ENCODE measurements at regions not wholly inside any gene's neighbourhood (a gene's known extent, or its start where the extent isn't known, plus 50 kb on each side); places are given as distances from the start of the nearest gene placed in this dataset.

DNA sequence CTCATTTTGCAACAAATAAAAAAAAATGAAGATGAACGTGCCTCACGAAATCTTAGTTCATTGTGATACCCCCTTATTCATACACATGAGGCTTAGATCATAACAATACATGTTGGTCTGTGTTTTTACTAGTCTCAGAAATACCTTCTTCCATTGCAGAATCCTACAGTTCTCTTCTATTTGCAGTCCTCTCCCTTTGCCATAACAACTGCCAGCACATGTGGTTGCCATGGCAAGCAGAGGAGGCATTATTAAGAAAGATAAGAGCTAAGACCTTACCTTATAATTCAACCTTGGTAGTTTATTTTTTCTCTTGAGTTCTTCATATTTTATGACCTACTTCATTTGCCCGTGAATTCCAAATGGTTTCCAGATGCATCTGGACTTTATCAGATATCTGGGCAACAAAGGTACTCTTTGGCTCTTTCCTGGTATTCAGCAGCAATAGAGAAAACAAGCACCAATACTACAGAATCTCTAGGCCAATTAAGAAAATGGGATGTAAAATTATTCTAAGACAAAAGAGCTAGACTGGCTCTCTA is 524.0 kb downstream of the CMPK2 start:
- no peak for DNase-seq

DNA sequence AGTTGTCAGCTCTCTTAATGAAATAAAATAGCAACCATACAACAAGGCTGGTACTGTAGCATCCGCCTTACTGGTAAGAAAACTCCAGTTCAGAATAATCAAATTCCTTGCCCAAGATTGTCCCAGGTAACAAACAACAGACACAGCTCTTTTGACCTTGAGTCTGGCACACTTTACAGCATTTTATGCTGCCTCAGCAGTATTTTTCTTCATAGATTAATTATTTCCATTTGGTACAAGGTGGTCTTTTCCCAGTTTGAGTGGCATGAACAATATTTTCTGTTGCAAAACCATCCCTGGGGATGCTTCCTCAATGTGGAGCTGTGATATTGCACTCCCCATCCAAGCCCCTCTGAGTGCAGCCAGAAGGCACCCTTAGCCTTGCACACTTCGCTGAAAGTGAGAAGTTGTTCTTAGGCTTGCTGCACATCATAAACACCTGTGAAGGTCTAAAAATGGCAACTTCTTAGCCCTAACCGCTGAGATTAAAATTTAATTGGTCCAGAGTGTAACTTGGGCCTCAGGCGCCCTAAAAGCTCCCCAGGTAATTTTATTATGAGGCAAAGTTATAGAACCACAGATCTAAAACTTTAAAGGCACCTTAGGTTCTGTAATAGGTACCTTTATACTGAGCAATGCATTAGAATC is 523.3 kb downstream of the CMPK2 start:
- no peak for DNase-seq

DNA sequence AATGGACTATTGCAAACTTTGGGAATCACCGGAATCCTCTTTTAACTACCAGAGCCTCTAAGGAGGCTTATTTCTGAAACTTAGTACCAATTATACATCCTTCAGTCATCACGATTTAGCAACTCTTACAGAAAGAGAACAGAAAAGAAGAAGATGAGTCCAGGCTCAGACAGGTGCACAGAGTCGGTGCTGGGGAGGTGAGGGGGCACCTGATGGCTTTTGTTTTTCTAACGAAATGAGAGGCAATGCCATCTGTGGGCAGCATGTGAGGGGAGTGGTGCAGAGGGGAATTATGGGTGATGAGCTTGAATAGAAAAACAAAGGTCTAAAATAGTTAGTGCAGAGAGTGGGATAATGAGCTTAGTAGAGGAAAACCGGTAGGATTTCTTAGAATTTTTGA is 522.6 kb downstream of the CMPK2 start:
- no peak for DNase-seq

DNA sequence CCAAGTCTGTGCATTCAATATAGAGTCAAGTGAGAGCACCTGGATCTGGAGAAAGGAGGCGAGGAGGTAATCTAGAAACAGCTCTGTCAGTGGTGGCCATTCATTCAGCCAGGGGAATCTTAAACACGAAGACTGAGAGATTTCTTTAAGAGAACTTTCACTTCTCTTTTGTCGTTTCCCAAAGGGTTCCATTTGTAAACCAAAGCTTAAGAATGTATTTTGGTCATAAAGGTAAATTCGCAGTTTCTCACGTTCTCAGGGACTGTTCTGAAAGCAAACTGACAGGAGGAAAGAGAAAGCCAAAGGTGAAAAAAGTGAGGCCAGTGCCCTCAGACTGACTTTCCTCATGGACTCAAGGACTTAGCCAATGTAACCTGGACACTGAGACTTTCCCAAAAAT is 513.5 kb downstream of the CMPK2 start:
- no peak for DNase-seq

DNA sequence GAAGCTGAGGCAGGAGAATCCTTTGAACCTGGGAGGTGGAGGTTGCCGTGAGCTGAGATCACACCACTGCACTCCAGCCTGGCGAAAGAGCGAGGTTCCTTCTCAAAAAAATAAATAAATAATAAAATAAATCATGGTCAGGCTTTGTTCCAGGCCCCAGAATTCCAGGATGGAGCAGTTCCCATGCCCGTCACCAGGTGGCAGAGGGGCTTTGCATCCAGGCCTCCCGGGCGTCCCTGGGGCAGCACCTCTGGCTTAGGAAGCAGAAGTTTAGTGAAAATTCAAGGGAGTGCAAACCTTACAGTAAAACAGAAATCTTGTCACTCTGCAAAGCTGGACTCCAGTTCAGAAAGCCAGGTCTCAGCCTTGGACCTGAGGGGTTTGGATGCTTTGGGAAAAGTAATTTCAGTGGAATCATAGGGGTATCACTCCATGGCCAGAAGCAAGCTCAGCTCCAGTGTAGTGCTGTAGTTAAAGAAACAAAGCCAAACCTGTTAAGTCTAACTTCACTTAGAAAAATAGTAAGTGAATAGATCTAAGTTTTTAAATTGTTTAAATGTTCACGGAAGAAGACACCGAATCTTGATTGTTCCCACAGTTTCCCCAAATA is 512.7 kb downstream of the CMPK2 start:
- DNase-seq, result peak in 29 of 51 donors; percentile 1 to 60 (median 13)

DNA sequence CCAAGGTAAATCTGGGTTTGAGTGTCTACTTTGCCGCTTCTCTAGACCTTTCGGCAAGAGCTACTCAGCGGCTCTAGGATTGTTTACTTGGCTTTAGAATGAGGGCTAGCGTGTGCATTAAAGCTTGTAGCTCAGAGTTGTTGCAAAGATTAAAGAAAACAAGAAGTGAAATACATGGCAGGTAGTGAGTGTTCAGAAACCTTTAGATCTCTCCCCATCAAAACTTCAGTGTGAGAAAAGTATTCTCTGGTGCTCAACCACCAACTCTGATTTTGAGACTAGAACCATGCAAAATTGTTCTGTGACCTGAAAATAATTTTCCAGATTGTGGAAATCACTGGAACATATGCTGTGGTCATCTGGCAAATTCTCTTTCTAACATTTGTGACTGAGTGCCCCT is 512.0 kb downstream of the CMPK2 start:
- no peak for DNase-seq

DNA sequence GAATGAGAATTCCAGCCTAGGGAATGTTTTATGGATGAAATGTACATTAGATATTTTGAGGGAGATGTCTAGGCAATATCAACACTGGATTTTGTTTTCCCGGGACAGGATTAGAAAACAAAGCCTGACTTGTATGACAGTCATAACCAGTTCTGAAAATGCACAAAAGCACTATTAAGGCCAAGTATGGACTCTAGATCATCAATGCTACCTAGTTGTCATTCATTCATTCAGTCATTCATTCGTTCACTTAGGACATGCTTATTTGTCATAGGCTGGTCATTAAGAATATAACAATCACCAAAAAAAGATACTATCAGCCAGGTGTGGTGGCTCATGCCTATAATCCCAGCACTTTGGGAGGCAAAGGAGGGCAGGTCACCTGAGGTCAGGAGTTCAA is 511.2 kb downstream of the CMPK2 start:
- DNase-seq, result no peak

DNA sequence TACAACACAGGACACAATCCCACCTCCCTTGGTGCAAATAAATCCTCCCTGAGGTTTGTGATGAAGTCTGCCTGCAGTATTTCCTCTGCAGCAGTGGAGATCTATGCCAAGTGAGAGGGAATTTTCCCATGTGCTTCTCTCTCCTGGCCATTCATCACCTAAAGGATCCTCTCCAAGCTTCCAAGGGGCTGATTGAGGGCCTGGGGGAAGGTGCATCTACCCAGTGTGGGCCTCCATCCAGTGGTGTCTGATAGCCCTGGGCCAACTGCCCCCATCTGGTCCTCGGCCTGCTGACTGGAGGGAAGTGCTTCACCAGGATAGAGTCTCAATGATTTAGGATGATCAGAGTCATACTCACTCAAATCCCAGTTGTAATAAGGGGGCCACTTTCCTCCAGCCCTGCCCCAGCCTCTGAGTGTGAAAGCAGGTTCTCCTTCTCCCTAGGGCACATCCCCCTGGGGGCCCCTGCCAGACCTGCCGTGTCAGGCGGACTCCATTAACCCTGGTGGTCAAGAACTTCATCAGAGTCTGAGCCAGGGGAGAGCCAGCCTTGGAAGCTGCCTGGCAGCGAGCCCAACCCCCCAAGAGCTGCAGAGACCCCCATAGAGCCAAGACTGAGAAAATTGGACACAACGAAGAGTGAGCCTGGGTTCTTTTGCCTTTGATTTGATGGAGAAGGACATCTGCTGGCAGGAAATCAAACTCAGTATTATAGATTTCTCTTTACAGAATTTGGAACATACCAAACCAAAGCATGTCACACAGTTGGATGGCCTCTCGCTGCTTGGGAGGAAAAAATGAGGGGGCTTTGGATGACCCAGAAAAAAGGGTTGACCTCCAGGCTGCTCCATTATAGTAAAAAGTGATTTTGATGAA is 509.6 kb downstream of the CMPK2 start:
- no peak for DNase-seq

DNA sequence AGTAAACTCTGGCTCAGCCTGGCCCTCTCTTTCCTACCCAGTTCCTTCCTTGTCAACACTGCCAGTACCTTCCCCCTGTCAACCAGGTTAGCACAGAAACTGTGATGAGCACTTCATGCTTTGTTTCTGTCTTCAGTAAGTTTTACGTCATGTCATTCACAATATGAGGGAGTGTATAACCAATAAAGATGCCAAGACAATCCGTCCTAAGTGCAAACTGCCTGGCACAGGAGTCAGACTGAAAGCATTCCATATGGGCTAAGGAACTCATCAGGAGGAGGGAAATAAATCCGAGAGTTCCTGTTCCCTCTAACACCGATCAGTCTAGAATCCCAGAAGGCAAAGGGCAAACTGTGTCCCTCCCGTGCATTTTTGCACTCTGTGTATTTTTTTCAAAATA is 507.2 kb downstream of the CMPK2 start:
- no peak for DNase-seq

DNA sequence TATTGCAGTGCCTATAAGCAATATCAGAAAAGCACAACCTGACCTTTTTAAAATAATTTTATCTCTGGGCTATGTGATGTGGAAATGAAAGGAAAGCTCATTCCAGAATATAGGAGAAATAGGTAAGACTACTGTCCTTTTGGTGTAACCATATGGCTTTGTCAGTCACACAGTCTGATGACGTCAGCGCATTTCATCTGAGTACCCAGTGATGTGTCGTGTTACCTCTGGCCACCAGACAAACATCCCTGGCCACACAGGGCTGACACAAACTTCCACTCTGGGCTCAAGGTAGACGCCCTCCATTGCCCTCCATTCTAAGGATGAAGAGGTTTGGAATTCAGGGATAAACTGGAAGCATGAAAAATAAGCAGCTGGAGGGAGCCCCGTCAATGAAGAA is 506.7 kb downstream of the CMPK2 start:
- no peak for DNase-seq

DNA sequence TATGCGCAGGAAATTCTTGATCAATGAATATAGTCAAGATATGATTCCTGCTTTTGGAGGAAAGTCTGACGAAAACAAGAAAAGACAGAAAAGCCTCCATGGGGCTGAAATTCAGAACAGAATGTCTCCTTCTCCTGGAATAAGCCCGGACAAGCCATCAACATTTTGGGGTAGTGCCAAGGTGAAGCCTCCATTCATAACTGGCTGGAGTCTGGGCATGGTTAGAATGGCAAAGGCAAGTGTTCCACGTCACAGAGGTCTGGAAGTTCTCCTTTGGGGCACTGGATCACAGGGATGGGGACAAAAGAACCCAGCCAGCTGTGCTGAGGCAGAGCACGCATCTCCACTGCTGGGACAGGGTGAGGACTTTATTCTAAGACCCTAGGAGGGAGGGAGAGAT is 505.7 kb downstream of the CMPK2 start:
- DNase-seq, result peak in 1 of 51 donors; percentile 7

DNA sequence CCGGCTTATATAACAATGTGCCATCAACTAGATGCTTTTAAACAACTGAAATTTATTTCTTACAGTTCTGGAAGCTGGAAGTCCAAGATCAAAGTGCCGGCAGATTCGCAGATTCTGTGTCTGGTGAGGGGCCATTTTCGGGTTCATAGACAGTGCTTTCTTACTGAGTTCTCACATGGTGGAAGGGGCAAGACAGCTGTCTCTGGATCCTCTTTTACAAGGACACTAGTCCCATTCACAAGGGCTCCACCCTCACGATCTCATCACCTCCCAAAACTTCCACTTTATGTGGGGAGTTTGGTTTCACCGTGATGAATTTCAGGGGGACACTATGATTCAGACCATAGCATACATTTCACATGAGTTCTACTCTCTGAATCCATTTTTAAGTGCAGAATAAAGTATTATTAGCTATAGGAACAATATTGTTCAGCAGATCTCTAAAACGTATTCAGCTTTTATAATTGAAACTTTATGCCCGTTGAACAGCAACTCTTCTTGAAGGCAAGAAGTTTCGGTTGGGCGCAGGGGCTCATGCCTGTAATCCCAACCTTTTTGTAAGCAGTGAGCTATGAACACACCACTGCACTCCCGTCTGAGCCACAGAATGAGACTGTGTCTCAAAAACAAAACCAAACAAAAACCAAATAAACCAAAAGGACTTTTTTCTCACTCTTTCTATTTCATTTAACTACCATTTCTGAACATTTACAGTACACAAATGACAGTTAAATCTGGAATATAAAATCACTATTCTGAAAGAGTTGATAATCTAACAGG is 502.8 kb downstream of the CMPK2 start:
- no peak for DNase-seq

DNA sequence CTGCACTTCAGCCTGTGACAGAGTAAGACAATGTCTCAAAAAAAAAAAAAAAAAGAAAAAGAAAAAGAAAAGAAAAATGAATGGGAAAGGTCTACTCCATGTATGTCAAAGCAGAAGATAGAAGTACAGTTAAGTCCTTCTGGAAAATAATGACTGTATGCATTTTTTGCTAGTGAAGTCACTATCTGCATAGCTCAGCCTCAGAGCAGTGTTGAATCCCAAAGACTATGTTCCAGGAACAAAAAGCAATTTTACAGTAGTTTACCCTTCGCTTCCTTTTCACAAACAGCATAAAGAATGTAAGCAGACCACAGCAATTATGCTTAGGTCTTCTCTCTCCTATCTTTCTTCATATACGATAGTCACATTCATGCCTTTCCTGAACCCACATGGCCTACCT is 497.4 kb downstream of the CMPK2 start:
- DNase-seq, result no peak

DNA sequence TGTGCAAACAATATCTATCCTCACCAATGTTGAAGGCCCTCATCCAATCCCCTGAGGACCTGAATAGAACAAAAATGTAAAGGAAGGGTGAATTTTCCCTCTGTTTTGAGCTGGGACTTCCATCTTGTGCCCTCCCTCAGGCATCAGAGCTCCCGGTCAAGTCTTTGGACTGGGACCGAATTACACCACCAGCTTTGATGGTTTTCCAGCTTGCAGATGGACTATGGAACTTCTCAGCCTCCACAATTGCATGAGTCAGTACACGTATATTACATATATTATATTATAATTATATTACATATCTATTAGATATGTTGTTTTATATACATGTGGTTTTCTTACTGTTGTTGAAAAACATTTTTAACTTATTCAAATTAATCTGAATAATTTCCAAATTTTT is 496.4 kb downstream of the CMPK2 start:
- DNase-seq, result no peak

DNA sequence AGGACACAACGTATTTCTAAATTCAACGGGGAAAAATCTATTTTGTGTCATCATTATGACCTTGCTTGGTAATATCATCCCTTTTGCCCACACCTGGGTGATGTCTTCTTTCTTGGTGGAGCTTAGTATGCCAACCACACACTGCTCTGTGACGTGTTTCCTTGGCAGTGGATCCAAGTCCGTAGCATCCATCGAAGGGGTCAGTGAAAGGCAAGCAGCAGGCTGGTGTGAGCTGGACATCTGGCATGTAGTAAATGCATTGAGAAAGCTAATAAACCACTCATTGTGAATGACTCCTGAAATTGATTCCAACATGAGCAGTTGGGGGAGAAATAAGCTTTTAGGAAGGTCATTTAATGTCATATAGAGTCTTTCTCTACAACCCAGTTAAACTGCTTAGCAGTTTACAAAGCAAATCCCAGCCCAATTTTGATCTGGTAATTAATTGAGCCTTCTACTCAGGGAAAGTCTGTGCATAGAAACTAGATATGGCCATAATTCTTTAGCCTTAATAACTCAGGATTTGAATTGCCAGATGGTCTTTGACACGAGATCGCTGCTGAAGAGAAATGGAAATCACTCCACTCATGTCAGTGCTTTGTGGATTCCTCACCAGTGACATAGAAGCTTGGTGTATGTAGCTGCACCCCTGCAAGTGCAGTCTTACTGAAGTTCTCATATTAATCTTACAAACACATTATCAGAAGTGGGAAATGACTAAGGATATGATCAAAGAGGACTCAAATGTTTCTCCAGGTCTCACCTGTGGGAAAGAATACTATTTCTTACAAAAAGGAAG is 494.8 kb downstream of the CMPK2 start:
- no peak for DNase-seq

DNA sequence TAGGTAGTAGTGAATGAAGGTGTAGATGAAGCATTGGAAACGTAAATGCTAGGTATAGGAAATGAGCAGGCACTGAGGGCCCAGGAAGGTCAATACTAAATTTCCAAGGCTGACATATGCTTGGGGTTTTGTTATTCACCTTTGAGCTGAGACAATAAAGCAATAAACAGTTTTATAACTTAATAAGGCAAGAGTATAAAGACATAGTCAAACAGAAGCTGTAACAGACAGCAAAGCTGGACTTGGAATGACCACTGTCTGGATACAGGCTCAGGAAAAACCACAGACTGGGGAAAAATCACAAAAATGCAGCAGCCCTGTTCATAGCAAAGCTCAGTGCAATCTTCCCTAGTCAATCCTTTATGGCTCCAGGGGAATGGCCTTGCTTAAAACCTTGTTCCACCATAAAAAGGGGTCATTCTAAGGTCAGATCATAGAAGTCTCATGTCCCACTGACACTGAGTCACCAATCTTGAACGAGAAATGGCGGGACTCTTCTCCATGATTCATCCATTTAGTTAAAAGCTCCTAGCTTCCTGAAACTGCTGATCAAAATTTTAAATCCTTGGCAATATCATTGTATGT is 493.3 kb downstream of the CMPK2 start:
- DNase-seq, result no peak

DNA sequence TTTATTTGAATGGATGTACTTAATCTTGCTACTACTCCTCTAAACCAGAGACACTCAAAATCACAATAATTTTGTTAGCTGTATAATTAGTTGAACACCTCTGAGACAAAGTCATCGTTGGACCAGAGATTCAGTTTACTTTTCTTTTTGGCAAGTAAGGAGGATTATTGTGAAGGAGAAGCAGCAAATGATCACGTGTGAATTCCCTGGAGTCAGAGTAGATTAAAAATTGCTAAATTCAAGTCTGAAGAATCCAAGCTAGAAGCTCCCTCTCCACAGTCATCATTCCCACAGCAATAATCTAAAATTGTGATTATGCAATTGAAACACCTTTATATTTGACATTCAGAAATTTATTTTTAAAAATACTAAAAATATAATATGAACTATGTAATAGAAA is 484.4 kb downstream of the CMPK2 start:
- DNase-seq, result no peak

DNA sequence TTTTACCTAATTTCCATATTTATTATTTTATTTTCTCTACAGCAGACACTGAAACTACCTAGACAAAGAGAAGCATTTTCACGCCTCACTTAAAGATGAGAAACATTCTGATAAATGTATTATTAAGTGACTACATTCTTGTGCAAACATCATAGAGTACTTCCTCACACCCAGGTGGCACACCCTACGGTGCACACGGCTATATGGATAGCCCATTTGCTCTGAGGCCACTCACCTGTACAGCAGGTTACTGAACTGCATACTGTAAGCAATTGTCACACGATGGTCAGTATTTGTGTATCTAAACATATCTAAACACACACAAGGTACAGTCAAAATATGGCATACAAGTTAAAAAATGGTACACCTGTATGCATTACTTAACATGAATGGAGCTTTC is 481.4 kb downstream of the CMPK2 start:
- DNase-seq, result no peak

DNA sequence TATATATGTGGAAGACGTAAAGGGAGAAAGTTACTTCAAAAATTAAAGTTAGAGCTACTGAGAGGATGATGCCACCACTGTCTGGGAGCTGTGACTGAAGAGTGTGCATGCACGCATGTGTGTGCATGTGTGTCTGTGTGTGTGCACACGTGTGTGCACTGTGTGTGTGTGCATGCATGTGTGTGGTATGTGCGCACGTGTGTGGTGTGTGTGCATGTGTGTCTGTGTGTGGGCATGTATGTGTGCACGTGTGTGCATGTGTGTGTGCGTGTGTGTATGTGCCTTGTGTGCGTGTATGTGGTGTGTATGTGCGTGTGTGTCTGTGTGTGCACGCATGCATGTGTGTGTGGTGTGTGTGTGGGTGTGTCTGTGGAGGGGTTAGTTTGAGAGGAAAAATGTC is 473.4 kb downstream of the CMPK2 start:
- no peak for DNase-seq

DNA sequence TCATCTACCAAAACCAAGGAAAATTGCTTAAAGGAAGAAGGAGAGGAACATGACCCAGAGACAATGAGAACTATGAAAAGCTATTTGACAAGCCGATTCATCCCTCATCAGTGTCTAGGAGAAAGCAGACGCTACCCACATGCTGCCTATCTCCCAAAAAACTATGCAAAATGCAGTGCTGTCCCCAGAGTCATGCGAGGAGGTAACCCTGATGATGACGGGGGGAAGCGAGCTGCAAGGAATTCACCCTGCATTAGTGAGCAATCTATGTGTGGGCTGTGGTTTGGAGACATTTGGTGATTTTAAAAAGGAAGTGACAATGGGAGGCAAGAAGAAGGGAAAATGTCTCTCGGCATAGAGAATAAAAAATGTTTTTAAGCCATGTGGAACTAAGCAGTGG is 472.7 kb downstream of the CMPK2 start:
- DNase-seq, result no peak

DNA sequence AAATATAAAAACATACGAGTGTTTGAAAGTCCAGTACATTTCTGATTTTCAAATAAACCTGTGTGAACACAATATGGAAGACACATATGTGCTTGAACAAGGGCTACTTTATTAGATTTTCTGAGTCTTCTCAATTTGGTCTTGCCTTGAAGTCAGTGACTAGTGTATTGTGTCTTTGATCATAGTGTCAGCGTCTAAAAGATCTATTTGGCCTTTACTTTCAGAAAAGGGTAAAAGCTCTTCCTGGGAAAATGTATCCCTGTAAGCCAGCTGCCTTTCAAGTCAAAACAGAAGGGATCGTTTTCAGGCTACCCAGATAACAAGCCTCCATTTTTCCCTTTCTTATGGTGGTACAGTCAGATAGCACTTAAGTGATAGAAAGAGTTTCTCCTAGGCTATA is 471.9 kb downstream of the CMPK2 start:
- DNase-seq, result no peak

Measured in hypothalamus (tissue), 51 donors.